ENCODE measurements at regions not wholly inside any gene's neighbourhood (a gene's known extent, or its start where the extent isn't known, plus 50 kb on each side); places are given as distances from the start of the nearest gene placed in this dataset.
A peak's percentile ranks its signal among the peaks of the same experiment; 100 is the strongest.

- BruUV-seq (replicated peaks), result no TSS peak
Measured at GRCh38 chr3:148330542-148330941, 367.2 kb upstream of the AGTR1 start.

GRCh38 chr3:148331081-148331846, 366.4 kb upstream of the AGTR1 start:
- TF ChIP-seq CTCF (conservative IDR thresholded peaks at IDR 0.05; ENCODE audit: low read depth, low read length), result no peak
- TF ChIP-seq EZH2 (IDR thresholded peaks at IDR 0.05; ENCODE audit: borderline replicate concordance, low read depth, low read length, poor library complexity, severe bottlenecking), result no peak
- no peak for DNase-seq (ENCODE audit: low spot score)
- intact Hi-C loops (cut with micrococcal nuclease; ENCODE audit: unreplicated experiment), result no loop called here
- POLR2A ChIA-PET (ENCODE audit: low non-redundant PET), result no interaction called here
- no peaks in the 10 kb centered on the region for H3K36me3 ChIP-seq (ENCODE audit: insufficient read depth, low read length, poor library complexity, severe bottlenecking)
- no peak overlapping the region for H3K27ac ChIP-seq (ENCODE audit: low read depth, low read length, poor library complexity, severe bottlenecking)
- no peak overlapping the region for H3K4me3 ChIP-seq (ENCODE audit: low read depth, low read length, poor library complexity, severe bottlenecking)
- peaks cover 12% of the 10 kb centered on the region for H3K4me1 ChIP-seq (ENCODE audit: insufficient read depth, low read length, poor library complexity, severe bottlenecking)
- no TSS peak for BruUV-seq (replicated peaks)
- no peaks in the 10 kb centered on the region for H3K9me3 ChIP-seq (ENCODE audit: low read depth, low read length, poor library complexity, severe bottlenecking)
- no peaks in the 10 kb centered on the region for H3K27me3 ChIP-seq (replicated peaks; ENCODE audit: insufficient read depth, low read depth, low read length, poor library complexity)
- CTCF ChIA-PET, result interaction anchor here (0.6 kb wide), 1 partner anchor 535 kb away, joined by 3 read pairs; no protein-coding TSS in a partner anchor

More at GRCh38 chr3:148330542-148330941, 367.2 kb upstream of the AGTR1 start:
- H3K36me3 ChIP-seq (ENCODE audit: insufficient read depth, low read length, poor library complexity, severe bottlenecking), result no peaks in the 10 kb centered on the region
- no peaks in the 10 kb centered on the region for H3K9me3 ChIP-seq (ENCODE audit: low read depth, low read length, poor library complexity, severe bottlenecking)
- H3K27ac ChIP-seq (ENCODE audit: low read depth, low read length, poor library complexity, severe bottlenecking), result no peak overlapping the region
- TF ChIP-seq CTCF (conservative IDR thresholded peaks at IDR 0.05; ENCODE audit: low read depth, low read length) (no peak), EZH2 (IDR thresholded peaks at IDR 0.05; ENCODE audit: borderline replicate concordance, low read depth, low read length, poor library complexity, severe bottlenecking) (no peak)
- intact Hi-C loops (cut with micrococcal nuclease; ENCODE audit: unreplicated experiment), result no loop called here
- H3K4me3 ChIP-seq (ENCODE audit: low read depth, low read length, poor library complexity, severe bottlenecking), result no peak overlapping the region
- peaks cover 12% of the 10 kb centered on the region for H3K4me1 ChIP-seq (ENCODE audit: insufficient read depth, low read length, poor library complexity, severe bottlenecking)
- no peaks in the 10 kb centered on the region for H3K27me3 ChIP-seq (replicated peaks; ENCODE audit: insufficient read depth, low read depth, low read length, poor library complexity)
- DNase-seq (ENCODE audit: low spot score), result peak; percentile 60
- ChIA-PET POLR2A (ENCODE audit: low non-redundant PET) (no interaction called here), CTCF (no interaction called here)

- intact Hi-C loops (cut with micrococcal nuclease; ENCODE audit: unreplicated experiment), result no loop called here
- Histone ChIP-seq H3K27ac (ENCODE audit: low read depth, low read length, poor library complexity, severe bottlenecking) (no peak overlapping the region), H3K27me3 (replicated peaks; ENCODE audit: insufficient read depth, low read depth, low read length, poor library complexity) (no peaks in the 10 kb centered on the region), H3K36me3 (ENCODE audit: insufficient read depth, low read length, poor library complexity, severe bottlenecking) (no peaks in the 10 kb centered on the region), H3K4me1 (ENCODE audit: insufficient read depth, low read length, poor library complexity, severe bottlenecking) (peaks cover 12% of the 10 kb centered on the region), H3K4me3 (ENCODE audit: low read depth, low read length, poor library complexity, severe bottlenecking) (no peak overlapping the region), H3K9me3 (ENCODE audit: low read depth, low read length, poor library complexity, severe bottlenecking) (no peaks in the 10 kb centered on the region)
- ChIA-PET POLR2A (ENCODE audit: low non-redundant PET) (no interaction called here), CTCF (no interaction called here)
- TF ChIP-seq CTCF (conservative IDR thresholded peaks at IDR 0.05; ENCODE audit: low read depth, low read length) (no peak), EZH2 (IDR thresholded peaks at IDR 0.05; ENCODE audit: borderline replicate concordance, low read depth, low read length, poor library complexity, severe bottlenecking) (no peak)
- no peak for DNase-seq (ENCODE audit: low spot score)
- no TSS peak for BruUV-seq (replicated peaks)
Measured at GRCh38 chr3:148332509-148332908, 365.2 kb upstream of the AGTR1 start.

Data from A673 (cell line).